Skeletal muscle tissue (tissue), 3 donors: ENCODE measurements at regions not wholly inside any gene's neighbourhood (a gene's known extent, or its start where the extent isn't known, plus 50 kb on each side); places are given as distances from the start of the nearest gene placed in this dataset.
"Not testable (repeated sequence)": the region's sequence is repeated elsewhere in the genome, so short reads cannot be mapped to it uniquely, and the experiment has no call there.

Experiments used
- H3K27ac ChIP-seq: one replicate; pipeline ENCODE4 v1.7.0; 2013; ENCODE audit warnings: mild to moderate bottlenecking, low read depth, low read length, inconsistent platforms
- H3K27me3 ChIP-seq, 3 donors: one replicate each; pipeline ENCODE4 v1.7.0; 2013; ENCODE audit warnings: low read length in 3 of 3; ENCODE audit not compliant: control insufficient read depth in 3 of 3, insufficient read depth in 3 of 3
- H3K36me3 ChIP-seq, 3 donors: one replicate each; pipeline ENCODE4 v1.7.0; 2013; ENCODE audit warnings: low read length in 3 of 3; ENCODE audit not compliant: control insufficient read depth in 3 of 3, insufficient read depth in 3 of 3
- H3K4me1 ChIP-seq, 3 donors: one replicate each; pipeline ENCODE4 v1.7.0; 2013; ENCODE audit warnings: low read length in 3 of 3, mild to moderate bottlenecking in 3 of 3; ENCODE audit not compliant: control insufficient read depth in 3 of 3, insufficient read depth in 3 of 3
- H3K4me3 ChIP-seq, 3 donors: one replicate each; pipeline ENCODE4 v1.7.0; 2013; ENCODE audit warnings: low read length in 3 of 3
- H3K9ac ChIP-seq, 3 donors: one replicate each; pipeline ENCODE4 v1.7.0; 2013; ENCODE audit warnings: low read length in 3 of 3, mild to moderate bottlenecking in 3 of 3, moderate library complexity in 2 of 3, low read depth in 1 of 3
- H3K9me3 ChIP-seq, 3 donors: one replicate each; pipeline ENCODE4 v1.7.0; 2013; ENCODE audit warnings: low read length in 3 of 3; ENCODE audit not compliant: control insufficient read depth in 3 of 3
- donor health status: Osteomylitis.

DNA sequence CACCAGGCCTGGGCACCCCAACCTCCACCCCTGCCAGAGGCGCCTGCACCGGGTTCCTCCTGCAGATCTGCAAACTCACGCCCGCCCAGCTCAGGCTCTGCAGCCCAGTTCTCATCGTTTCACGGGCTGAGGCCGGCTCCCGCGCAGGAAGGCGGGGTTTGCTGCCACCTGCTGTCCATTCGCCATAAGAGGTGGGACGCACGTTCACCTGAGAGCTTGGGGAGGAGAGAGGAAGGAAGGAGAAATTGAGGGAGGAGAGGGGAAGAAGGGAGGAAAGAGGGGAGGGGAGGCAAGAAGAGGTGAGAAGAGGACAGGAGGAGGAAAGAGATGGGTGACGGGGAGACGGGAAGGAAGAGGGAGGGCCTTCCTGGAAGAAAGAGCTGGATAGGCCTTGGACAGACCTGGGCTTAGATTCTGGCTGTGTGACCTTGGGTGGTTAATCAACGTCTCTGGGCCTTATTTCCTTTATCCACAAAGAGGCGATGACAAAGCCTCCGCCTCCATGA, 114.5 kb downstream of the ADRA2C start:
- Histone ChIP-seq H3K27me3 (peaks cover 33 to 49% (median 45%) of the 10 kb centered on the region in 3 donors), H3K27ac (no peak overlapping the region), H3K9ac (no peak overlapping the region), H3K9me3 (peaks cover 0 to 7% (median 3%) of the 10 kb centered on the region in 3 donors), H3K36me3 (no peaks in the 10 kb centered on the region), H3K4me3 (no peak overlapping the region), H3K4me1 (peaks cover 0 to 8% (median 7%) of the 10 kb centered on the region in 3 donors)

DNA sequence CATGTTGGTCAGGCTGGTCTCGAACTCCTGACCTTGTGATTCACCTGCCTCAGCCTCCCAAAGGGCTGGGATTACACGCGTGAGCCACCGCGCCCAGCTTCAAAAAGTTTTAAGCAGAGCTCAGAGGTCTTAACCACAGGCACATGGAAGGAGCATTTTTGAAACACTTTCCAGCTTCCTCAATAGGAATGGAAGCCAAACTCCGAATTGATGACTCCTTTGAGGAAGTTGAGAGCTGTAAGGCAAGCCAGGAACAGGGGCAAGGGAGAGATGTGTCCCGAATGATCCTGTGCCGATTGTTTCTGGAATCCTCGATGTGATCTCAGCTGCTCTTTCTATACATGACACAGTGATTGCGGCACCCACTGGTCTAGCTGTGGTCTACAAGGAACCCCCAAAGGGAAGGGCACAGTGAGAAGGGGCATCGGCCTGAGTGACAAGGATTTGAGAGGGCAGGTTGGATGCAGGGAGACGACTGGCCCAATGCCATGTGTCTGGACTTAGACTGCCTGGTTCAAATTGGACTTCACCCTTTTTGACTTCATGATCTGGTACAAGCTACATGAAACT, 116.2 kb downstream of the ADRA2C start:
- peaks cover 21 to 38% (median 34%) of the 10 kb centered on the region in 3 donors for H3K27me3 ChIP-seq
- H3K4me1 ChIP-seq, H3K9ac ChIP-seq, H3K4me3 ChIP-seq, H3K36me3 ChIP-seq, H3K27ac ChIP-seq, H3K9me3 ChIP-seq: not testable (repeated sequence)

DNA sequence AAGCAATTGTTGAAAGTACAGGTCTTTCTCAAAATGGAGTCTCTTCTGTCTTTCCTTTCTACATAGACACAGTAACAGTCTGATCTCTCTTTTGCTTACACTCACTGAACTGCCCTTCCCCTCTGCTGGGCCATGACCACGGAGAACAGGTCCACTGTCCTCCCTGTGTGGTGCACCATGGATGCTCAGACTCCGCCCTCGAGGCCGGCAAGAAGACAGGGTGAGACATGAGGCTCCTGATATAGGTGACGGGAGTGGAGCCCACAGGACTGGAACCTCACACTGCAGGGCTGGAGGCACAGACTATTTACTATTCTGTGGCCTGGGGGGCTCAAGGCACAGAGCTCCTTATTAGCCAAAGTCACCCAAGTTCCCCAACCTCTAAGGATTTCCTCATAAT, 118.1 kb downstream of the ADRA2C start:
- not testable (repeated sequence) for H3K27ac ChIP-seq, H3K4me3 ChIP-seq, H3K9me3 ChIP-seq, H3K4me1 ChIP-seq, H3K9ac ChIP-seq, H3K36me3 ChIP-seq
- peaks cover 12 to 27% (median 19%) of the 10 kb centered on the region in 3 donors for H3K27me3 ChIP-seq

DNA sequence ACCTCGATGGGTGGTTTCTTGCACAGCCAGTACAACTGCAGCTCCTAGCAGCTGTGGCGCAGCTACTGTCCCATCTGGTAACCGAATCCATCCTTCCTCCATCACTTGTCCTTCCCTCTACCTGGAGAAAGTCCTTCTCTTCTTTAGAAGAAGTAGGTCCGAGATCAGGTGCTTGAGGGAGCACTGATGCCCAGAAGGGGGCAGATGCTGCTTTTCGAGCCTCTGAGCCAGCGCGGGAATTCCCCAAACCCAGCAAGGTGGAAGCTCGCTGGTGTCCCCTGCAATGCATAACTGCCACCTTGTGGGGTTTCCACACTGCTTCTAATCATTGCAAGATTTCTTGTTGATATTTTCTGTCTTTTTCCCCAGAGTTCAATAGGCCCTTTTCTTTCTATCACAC, 127.4 kb downstream of the ADRA2C start:
- not testable (repeated sequence) for H3K9me3 ChIP-seq, H3K4me3 ChIP-seq, H3K27ac ChIP-seq, H3K4me1 ChIP-seq, H3K36me3 ChIP-seq, H3K9ac ChIP-seq
- H3K27me3 ChIP-seq: peaks cover 0 to 10% (median 5%) of the 10 kb centered on the region in 3 donors

DNA sequence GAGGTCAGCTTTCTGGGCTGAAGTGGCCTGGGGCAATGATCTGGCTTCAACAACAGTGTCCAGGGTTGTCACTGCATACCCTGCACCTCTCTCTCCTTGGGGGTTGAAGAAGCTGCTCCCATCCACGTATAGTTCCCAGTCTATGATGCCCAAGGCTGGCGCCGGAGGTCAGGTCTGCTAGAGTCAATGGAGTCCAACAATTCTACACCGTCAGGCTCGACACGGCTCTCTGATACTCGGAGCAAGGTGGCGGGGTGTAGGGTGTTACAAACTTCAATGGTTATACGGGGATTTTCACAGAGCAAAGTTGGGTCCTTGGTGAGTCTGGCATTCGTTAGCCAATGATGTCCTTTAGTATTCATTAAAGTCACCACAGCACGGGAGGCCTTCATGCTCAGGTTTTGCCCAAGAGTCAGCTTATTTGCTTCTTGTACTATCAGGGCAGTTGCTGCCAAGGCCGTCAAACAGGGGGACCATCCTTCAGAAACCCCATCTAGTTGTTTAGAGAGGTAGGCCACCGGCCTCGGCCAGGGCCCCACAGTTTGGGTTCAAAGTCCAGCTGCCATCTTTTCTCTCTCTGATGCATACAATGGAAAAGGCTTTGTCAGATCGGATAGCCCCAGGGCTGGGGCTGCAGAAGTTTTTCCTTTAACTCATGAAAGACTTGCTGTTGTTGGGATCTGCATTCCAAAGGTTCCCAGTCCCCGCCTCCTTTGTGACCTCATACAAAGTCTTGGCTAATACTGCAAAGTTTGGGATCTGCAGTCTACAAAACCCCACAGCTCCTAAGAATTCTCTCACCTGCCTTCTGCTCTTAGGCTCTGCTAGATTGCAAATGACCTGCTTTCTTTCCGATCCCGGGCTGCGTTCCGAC, 128.1 kb downstream of the ADRA2C start:
- H3K9me3 ChIP-seq, H3K4me1 ChIP-seq, H3K36me3 ChIP-seq, H3K27ac ChIP-seq, H3K4me3 ChIP-seq, H3K9ac ChIP-seq: not testable (repeated sequence)
- peaks cover 0 to 10% (median 5%) of the 10 kb centered on the region in 3 donors for H3K27me3 ChIP-seq

DNA sequence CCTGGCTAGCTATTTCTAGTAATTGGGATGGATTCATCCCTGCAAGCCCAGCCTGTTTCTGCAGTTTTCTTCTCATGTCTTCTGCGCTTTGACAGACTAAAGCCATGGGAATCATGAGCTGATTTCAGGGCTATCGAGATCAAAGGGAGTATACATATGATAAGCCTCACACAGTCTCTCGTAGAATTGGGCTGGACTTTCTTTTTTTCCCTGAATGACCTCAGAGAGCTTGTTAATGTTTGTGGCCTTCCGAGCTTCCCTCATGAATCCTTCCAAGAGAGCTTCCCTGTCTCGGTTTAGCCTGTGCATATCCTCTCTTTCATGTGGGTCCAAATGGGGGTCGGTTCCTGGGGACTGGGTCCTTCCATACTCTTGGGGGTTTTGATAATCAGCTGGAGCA, 130.3 kb downstream of the ADRA2C start:
- Histone ChIP-seq H3K9ac (no peak overlapping the region), H3K27ac (no peak overlapping the region), H3K4me1 (no peaks in the 10 kb centered on the region), H3K4me3 (no peak overlapping the region), H3K36me3 (no peaks in the 10 kb centered on the region), H3K27me3 (peaks cover 0 to 13% (median 5%) of the 10 kb centered on the region in 3 donors), H3K9me3 (peaks cover 0 to 3% (median 0%) of the 10 kb centered on the region in 3 donors)

DNA sequence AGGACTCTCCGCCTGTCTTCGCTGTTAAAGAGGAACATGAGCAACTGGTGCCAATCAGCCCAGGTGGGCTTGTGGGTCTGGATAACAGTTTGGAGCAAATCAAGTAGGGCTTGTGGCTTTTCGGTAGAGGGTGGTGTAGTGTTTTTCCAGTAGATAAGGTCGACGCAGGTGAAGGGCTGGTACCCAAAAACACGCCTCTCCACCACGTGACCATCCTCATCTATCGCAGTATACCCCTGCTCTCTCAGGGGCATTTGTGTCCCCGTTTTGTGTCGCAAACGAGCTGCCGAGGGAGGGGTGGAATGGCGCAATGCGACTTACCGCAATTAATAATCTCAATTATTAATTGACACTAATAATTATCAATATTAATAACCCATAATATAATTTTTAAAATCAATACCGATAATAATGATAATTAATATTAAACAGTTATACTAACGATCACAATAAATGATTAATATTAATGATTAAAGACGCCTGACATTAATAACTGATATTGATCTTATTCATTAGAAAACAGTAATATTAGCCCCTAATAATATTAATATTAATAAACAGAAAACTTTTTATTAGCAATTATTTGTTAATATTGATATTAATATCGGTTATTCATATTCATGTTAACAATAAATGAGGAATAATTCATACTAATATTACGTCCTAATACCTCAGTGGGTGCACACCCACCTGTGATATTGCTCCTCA, 130.8 kb downstream of the ADRA2C start:
- H3K4me3 ChIP-seq, H3K9me3 ChIP-seq, H3K9ac ChIP-seq, H3K4me1 ChIP-seq, H3K27ac ChIP-seq, H3K36me3 ChIP-seq: not testable (repeated sequence)
- H3K27me3 ChIP-seq: peaks cover 0 to 14% (median 5%) of the 10 kb centered on the region in 3 donors

DNA sequence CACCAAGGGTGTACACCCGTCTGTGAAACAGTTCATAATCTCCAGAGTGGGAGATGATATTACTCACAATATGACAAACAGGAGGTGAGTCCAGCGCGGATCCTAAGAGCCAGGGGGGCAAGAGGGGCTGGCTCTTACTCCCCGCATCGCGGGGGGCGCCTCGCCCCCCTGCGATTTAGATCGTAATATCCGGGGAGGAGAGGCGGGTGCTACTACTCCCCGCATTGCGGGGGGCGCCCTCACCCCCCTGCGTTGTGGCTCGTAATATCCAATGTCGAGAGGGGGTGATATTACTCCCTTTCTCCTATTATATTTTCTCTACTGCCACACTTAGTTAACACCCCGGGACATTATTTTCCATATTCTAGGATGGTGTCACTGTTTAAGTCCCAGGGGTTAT, 131.9 kb downstream of the ADRA2C start:
- Histone ChIP-seq H3K4me1 (no peaks in the 10 kb centered on the region), H3K27me3 (peaks cover 0 to 17% (median 5%) of the 10 kb centered on the region in 3 donors), H3K4me3 (no peak overlapping the region), H3K36me3 (no peaks in the 10 kb centered on the region), H3K27ac (no peak overlapping the region), H3K9ac (no peak overlapping the region), H3K9me3 (peaks cover 0 to 3% (median 0%) of the 10 kb centered on the region in 3 donors)

DNA sequence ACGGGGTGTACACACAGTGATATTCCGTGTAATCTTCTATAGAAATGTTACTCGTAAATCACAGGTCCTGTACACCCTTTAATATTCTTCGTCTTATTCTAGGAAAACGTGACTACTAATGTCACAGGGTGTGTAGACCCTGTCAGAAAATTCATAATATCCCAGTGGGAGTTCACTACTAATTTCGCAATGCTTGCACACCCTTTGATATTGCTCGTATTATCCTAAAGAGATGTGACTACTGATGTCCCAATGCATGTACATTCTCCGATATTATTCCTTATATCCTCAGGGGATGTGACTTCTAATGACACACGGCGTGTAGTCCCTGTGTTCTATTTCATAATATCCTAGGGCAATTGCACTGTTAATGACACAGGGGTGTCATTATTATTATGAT, 132.7 kb downstream of the ADRA2C start:
- H3K36me3 ChIP-seq, H3K27ac ChIP-seq, H3K9ac ChIP-seq, H3K4me3 ChIP-seq, H3K4me1 ChIP-seq, H3K9me3 ChIP-seq: not testable (repeated sequence)
- peaks cover 0 to 17% (median 5%) of the 10 kb centered on the region in 3 donors for H3K27me3 ChIP-seq
